Retinal pigment epithelial cell (primary cell): ENCODE measurements at regions not wholly inside any gene's neighbourhood (a gene's known extent, or its start where the extent isn't known, plus 50 kb on each side); places are given as distances from the start of the nearest gene placed in this dataset.
"Not testable (repeated sequence)": the region's sequence is repeated elsewhere in the genome, so short reads cannot be mapped to it uniquely, and the experiment has no call there.

ENCODE experiments used
- DNase-seq: peaks from one replicate; pipeline ENCODE4 v3.0.0-alpha.2; 2010; ENCODE audit warnings: low read depth
- H3K4me3 ChIP-seq: 2 replicates; pipeline ENCODE4 v1.5.1; 2011; ENCODE audit warnings: mild to moderate bottlenecking, low read length, control low read depth, moderate library complexity
- CTCF ChIP-seq: conservative IDR thresholded peaks from 2 replicates; pipeline ENCODE4 v1.5.1; 2011; ENCODE audit warnings: low read depth, low read length, control low read depth, inconsistent platforms

GRCh38 chr11:41799754-41800153, 340.3 kb upstream of the LRRC4C start:
- DNase-seq = no peak
- no peak for TF ChIP-seq CTCF
- H3K4me3 ChIP-seq = no peak overlapping the region

- DNase-seq = no peak
- TF ChIP-seq CTCF = no peak
- no peak overlapping the region for H3K4me3 ChIP-seq
Observed at GRCh38 chr11:41803895-41804294, 344.4 kb upstream of the LRRC4C start.

DNA sequence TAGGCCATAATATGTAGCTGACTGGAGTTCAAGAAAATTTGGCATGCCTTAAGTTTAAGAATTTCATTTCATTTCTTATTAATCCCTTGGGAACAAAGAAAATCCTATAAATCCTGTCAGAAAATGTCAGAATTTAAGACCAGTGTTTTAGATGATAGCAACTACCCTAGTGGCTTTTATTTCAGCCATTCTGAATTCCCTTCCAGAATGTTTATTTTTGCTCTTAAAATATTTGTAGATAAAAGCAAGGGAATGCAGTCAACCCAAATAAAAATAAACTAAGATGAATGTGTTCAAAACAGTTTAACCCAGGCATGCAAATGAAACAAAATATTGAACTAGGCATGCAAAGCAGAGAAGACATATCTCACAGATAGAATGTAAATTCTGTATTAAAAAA, 356.9 kb upstream of the LRRC4C start:
- no peak for DNase-seq
- TF ChIP-seq CTCF = no peak
- no peak overlapping the region for H3K4me3 ChIP-seq

DNA sequence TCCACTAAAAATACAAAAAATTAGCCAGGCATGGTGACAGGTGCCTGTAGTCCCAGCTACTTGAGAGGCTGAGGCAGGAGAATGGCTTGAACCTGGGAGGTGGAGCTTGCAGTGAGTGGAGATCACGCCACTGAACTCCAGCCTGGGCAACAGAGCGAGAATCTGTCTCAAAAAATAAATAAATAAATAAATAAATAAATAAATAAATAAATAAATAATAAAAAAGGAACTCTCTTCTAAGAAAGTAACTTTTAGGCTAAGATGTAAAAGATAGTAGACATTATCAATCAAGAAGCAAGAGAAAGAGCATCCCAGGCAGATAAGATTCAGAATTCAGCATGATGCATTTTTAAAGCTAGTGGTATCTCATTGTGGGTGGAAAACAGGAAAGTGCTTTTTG, 364.8 kb upstream of the LRRC4C start:
- not testable (repeated sequence) for DNase-seq, H3K4me3 ChIP-seq

DNA sequence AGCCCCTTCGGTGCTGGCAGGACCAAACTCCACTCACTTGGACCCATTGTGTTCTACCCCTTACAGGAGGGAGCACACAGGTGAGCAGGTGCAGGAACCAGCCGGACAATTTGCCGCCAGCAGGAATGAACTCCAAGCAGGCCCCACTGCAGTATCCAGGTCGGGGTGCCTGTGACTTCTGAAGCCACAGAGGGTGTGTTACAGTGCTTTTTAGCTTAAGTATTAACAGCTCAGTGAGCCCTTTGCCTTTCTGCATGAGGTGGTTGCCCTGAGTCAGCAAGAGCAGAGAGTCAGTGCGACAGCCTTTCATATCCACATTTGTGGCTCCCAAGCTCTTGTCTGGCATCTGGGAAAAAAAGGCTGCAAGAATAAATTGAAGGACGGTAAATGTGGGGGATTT, 366.6 kb upstream of the LRRC4C start:
- TF ChIP-seq CTCF = no peak
- no peak for DNase-seq
- H3K4me3 ChIP-seq = no peak overlapping the region

- no peak overlapping the region for H3K4me3 ChIP-seq
- TF ChIP-seq CTCF = no peak
- no peak for DNase-seq
Observed at GRCh38 chr11:41836431-41836830, 377.0 kb upstream of the LRRC4C start.

- TF ChIP-seq CTCF = no peak
- DNase-seq = no peak
- H3K4me3 ChIP-seq = no peak overlapping the region
Observed at GRCh38 chr11:41842673-41843072, 383.2 kb upstream of the LRRC4C start.

- TF ChIP-seq CTCF = no peak
- DNase-seq = no peak
- H3K4me3 ChIP-seq = no peak overlapping the region
Observed at GRCh38 chr11:41845066-41845465, 385.6 kb upstream of the LRRC4C start.
